Activated naive CD4-positive, alpha-beta T cell treated with anti-CD3 and anti-CD28 coated beads, Interleukin-2, amount 10 ng/mL, durations not matched to agents 7 days and 5 days (primary cell): ENCODE measurements at regions not wholly inside any gene's neighbourhood (a gene's known extent, or its start where the extent isn't known, plus 50 kb on each side); places are given as distances from the start of the nearest gene placed in this dataset.

Source experiments
- CTCF ChIA-PET: fragments of 350-600 bp; sonication (Branson Sonifier 250); formaldehyde crosslinking; loops from one replicate; lab custom pipeline; 2021; ENCODE audit warnings: antibody characterized with exemption; lab: Charles Lee
- DNase-seq: peaks from one replicate; pipeline ENCODE4 v3.0.0-alpha.2; 2020
- H3K27ac Mint-ChIP-seq: one replicate; pipeline ENCODE4 v1.8.0; 2021; ENCODE audit warnings: mild to moderate bottlenecking, moderate library complexity, mixed read lengths
- H3K27me3 Mint-ChIP-seq: one replicate; pipeline ENCODE4 v1.8.0; 2021; ENCODE audit warnings: mild to moderate bottlenecking, mixed read lengths
- H3K36me3 Mint-ChIP-seq: one replicate; pipeline ENCODE4 v1.8.0; 2021; ENCODE audit warnings: mixed read lengths
- H3K4me1 Mint-ChIP-seq: one replicate; pipeline ENCODE4 v1.8.0; 2021; ENCODE audit warnings: mixed read lengths
- H3K4me3 Mint-ChIP-seq: one replicate; pipeline ENCODE4 v1.8.0; 2021; ENCODE audit warnings: mild to moderate bottlenecking, moderate library complexity, mixed read lengths
- H3K9me3 Mint-ChIP-seq: one replicate; pipeline ENCODE4 v1.8.0; 2021; ENCODE audit warnings: mixed read lengths

DNA sequence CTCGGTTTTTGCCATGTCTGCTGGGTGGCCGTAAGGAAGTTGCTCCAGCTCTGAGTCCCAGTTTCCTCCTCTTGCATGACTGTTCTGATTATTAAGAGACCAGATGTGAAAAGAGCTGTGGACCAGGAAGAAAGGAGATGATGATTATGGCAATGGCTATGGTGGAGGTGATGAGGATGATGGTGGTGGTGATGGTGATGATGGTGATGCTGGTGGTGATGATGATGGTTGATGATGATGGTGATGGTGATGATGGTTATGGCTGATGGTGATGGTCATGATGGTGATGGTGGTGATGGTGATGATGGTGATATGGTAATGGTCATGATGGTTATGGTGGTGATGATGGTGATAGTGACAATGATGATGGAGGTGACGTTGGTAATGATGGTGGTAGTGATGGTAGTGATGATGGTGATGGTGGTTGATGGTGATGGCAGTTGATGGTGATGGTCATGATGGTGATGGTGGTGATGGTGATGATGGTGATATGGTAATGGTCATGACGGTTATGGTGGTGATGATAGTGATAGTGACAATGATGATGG lies 107.8 kb upstream of the NKX1-1 start:
- Mint-ChIP-seq H3K27me3 (peaks cover 14% of the 10 kb centered on the region), H3K27ac (no peak overlapping the region), H3K4me1 (no peaks in the 10 kb centered on the region), H3K9me3 (no peaks in the 10 kb centered on the region), H3K36me3 (no peaks in the 10 kb centered on the region), H3K4me3 (no peak overlapping the region)
- DNase-seq, result no peak
- CTCF ChIA-PET, result interaction anchor here (1.0 to 1.3 kb wide), 3 partner anchors 26 to 383 kb away, joined by 3 to 6 read pairs (median 3); no protein-coding TSS in a partner anchor

DNA sequence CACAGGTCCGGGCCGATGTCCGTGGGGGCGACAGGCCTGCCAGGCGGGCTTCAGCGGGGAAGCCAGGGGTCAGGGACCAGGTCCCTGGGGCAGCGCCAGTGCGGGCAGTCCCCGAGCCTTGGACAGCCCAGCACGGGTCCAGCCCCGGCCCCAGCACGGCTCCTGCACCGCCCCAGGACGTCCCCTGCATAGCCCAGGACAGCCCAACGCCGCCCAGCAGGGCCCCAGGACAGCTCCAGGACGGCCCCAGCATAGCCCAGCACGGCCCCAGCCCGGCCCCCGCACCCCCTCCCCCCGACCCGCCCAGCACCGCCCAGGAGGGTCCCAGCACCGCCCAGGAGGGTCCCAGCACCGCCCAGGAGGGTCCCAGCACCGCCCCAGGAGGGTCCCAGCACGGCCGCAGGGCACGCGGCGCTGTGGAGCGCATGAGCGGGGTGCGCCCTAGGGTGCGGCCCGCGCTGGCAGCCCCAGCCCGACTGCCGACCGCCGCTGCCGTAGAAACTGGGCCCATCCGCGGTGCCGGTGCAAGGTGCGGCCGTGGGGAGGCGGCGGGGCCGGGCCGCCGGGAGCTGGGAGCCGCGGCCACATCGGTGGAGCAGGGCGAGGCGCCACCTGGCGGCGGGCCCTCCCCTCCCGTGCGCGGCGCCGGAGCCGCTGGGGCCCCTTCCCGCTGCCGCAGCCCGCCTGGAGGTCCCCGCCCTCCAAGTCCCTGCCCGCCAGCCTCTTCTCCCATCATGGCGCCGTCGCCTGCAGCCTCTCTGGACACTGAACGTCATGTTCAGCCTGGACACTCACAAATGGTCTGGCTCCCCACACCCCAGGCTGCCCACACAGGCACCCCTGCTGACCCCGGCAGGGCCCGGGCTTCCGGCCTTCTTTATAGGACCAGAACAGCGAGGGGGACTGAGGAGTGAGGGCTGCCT lies 106.8 kb upstream of the NKX1-1 start:
- no peak overlapping the region for H3K4me3 Mint-ChIP-seq
- CTCF ChIA-PET, result interaction anchor here (0.8 to 1.3 kb wide), 5 partner anchors 25 to 770 kb away, joined by 3 to 6 read pairs (median 3); no protein-coding TSS in a partner anchor

DNA sequence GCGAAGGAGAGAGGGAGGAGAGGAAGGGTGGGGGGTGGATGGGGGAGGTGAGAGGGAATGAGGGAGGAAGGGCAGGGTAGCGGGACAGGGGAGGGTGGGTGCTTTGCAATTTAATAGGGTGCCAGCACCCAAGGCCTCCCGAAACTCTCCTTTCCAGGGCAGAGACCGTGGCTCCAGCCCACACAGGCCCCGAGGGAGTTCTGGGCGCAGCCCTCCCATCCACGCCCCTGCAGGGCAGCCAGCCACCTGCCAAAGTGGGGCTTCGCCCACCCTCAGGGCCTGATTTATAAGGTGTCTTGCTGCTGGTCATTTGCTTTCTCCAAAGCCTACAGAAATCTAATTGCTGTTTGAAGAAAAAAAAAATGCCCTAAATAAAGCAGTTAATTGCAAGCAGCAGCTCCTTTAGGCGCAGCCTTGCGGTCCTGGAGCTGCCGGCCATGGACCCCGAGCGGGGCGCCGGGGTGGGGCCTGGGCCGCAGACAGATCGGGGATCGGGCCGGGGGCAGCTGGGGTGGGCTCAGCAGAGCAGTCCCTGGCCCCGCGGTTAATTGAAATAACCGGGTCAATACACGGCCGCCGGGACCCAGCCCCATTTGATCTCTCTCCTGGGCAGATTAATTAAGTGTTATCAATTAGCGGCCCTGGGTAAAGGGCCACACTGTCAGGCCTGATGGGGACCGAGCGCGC lies 106.0 kb upstream of the NKX1-1 start:
- Mint-ChIP-seq H3K27me3 (peaks cover 17% of the 10 kb centered on the region), H3K27ac (no peak overlapping the region), H3K9me3 (no peaks in the 10 kb centered on the region), H3K4me3 (no peak overlapping the region), H3K36me3 (no peaks in the 10 kb centered on the region), H3K4me1 (no peaks in the 10 kb centered on the region)
- CTCF ChIA-PET, result interaction anchor here (1.3 kb wide), 1 partner anchor 770 kb away, joined by 3 read pairs; no protein-coding TSS in a partner anchor
- DNase-seq, result no peak

More for the DNA sequence above, 106.8 kb upstream of the NKX1-1 start:
- Mint-ChIP-seq H3K27me3 (peaks cover 16% of the 10 kb centered on the region), H3K9me3 (no peaks in the 10 kb centered on the region), H3K4me1 (no peaks in the 10 kb centered on the region), H3K36me3 (no peaks in the 10 kb centered on the region), H3K27ac (no peak overlapping the region)
- peak; percentile 45 for DNase-seq

DNA sequence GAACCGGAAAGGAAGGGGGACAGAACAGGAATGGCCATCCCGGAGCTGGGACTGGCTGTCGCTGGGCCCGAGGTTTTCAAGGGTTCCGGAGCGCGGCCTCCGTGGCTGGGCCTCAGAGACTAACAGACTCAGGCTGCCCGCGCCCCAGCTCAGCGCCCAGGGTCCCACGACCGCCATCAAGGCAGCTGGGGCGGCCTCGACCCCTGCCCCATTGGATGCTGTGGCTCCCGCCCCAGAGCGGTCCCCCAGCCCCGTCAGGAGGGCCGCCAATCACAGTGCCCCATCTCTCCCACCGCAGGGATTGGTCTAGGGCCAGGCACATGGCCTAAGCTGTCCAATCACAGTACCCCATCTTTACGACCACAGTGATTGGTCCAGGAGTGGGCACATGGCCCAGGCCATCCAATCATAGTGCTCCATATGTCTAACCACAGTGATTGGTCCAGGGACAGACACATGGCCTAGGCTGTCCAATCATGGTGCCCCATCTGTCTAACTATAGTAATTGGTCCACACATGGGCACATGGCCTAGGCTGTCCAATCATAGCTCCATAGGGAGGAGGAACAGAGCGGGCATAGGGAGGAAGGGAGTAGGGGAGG lies 105.3 kb upstream of the NKX1-1 start:
- no peak overlapping the region for H3K4me3 Mint-ChIP-seq
- no peaks in the 10 kb centered on the region for H3K9me3 Mint-ChIP-seq
- H3K27me3 Mint-ChIP-seq, result peaks cover 15% of the 10 kb centered on the region
- no peaks in the 10 kb centered on the region for H3K4me1 Mint-ChIP-seq
- no peak for DNase-seq
- no peaks in the 10 kb centered on the region for H3K36me3 Mint-ChIP-seq
- no peak overlapping the region for H3K27ac Mint-ChIP-seq
- CTCF ChIA-PET, result no interaction called here

DNA sequence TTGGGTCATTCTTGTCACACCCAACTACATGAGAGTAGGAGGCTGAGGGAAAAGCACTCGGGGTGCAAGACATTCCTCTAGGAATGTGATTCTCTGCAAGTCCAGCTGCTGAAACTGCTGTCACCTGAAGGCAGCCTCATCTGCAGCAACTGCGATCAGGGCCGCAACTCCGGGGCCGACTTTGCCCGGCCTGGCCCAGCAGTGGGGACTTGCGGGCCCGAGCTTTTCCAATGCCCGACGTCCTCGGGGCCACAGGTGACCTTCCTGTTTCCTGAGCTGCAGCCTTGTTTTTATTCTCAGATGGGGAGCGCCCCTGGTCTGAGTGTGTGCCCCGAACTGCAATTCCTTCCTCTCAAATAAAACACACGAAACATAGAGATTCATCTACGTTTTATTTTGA lies 104.7 kb upstream of the NKX1-1 start:
- CTCF ChIA-PET, result no interaction called here
- H3K4me1 Mint-ChIP-seq, result no peaks in the 10 kb centered on the region
- no peak overlapping the region for H3K4me3 Mint-ChIP-seq

DNA sequence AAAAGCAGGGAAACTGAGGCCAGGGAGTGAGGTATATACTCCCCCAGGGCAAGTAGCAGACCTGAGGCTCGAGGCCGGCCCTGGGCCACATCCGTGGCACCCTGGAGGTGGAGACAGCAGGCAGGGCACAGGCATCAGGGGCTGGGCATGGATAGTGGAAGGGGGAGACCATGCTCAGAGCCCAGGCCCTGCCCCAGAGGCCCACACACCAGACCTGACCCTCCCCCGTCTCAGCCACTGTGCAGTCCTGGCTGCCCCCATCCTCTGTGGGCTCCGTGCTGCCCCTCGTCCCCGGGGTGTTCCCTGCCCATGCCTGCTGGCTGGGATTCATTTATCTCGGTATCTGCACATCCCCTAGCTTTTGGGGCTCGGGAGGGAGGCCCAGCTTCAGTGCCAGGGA lies 103.1 kb upstream of the NKX1-1 start:
- Mint-ChIP-seq H3K27me3 (peaks cover 15% of the 10 kb centered on the region), H3K36me3 (no peaks in the 10 kb centered on the region), H3K4me3 (no peak overlapping the region), H3K9me3 (no peaks in the 10 kb centered on the region), H3K4me1 (no peaks in the 10 kb centered on the region), H3K27ac (no peak overlapping the region)
- CTCF ChIA-PET, result no interaction called here
- DNase-seq, result peak; percentile 5

More for the DNA sequence above, 104.7 kb upstream of the NKX1-1 start:
- Mint-ChIP-seq H3K27me3 (peaks cover 15% of the 10 kb centered on the region), H3K36me3 (no peaks in the 10 kb centered on the region), H3K9me3 (no peaks in the 10 kb centered on the region), H3K27ac (no peak overlapping the region)
- no peak for DNase-seq

DNA sequence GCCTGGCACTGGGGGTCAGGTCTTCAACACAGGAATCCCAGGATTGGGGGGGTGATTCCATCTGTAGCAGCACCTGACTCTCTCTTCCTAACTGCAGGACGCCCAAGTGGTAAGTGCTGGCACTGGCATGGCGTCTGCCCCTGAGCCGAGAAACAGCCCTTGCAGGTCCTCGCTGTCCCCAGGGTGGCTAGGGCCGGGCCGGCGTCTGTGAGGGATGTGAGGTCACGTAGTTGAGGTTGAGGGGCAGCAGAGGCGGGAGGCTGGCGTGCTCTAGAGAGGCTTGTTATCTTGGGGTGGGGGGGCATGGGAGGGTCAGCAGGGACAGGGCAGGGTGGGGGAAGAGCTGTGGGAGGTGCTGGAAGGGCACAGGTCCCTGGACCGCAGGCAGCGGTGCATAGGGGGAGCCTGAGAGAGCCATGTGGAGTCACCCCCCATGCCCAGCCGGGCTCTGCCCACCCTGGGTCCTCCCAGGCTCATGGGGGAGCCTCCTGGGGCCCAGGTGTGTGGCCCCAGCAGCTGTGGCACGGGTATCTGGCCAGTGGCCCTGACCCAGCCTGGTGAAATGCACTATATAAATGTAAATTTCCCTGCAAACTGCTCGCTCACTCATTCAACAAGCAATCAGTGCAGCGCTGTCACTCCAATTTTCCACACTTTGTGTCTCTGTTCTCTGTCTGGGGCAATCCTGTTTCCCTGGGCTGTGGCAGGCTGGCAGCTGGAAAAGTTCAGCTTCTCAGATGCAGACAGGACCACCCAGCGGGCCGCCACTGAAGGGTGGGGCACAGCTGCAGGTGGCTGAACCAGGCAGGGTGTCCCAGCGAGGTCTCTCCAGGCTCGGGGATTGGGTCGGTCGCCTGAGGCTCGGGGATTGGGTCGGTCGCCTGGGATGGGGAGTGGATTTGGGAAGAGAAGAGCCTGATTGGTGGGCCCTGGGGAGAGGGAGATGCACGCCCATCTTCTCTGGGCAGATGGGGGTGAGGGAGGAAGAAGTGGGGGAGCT lies 102.2 kb upstream of the NKX1-1 start:
- Mint-ChIP-seq H3K36me3 (no peaks in the 10 kb centered on the region), H3K27ac (no peak overlapping the region), H3K9me3 (no peaks in the 10 kb centered on the region), H3K27me3 (peaks cover 14% of the 10 kb centered on the region), H3K4me3 (no peak overlapping the region), H3K4me1 (no peaks in the 10 kb centered on the region)
- CTCF ChIA-PET, result no interaction called here
- peak; percentile 14 for DNase-seq

DNA sequence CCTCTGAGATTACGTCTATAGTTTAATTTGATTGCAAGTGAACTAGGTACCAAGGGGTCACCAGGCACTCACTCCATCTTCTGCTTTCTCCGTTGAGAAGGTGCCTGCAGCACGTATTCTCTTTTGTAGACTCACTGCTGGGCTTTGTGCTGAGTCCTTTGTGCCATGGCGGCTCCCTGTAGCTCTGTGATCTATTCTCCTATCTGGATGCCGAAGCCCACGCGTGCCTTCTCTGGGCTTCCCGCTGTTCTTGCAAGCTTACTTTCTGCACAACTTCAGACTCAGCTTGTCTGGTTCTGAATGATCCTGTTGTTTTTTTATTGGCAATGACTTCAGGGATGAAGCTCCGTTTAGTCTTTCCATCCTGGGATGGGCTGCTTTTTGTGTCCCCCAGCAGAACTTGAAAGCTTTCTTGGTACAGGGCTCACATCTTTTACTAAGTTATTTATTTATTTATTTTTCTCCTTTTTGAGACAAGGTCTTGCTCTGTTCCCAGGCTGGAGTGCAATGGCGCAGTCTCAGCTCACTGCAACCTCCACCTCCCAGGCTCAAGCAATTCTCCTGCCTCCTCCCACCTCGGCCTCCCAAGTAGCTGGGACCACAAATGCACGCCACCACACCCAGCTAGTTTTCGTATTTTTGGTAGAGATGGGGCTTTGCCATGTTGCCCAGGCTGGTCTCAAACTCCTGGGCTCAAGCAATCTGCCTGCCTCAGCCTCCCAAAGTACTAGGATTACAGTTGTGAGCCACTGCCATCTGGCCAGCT lies 100.9 kb upstream of the NKX1-1 start:
- Mint-ChIP-seq H3K27me3 (peaks cover 11% of the 10 kb centered on the region), H3K27ac (no peak overlapping the region), H3K36me3 (no peaks in the 10 kb centered on the region), H3K9me3 (no peaks in the 10 kb centered on the region), H3K4me3 (no peak overlapping the region), H3K4me1 (no peaks in the 10 kb centered on the region)
- DNase-seq, result peak; percentile 5
- CTCF ChIA-PET, result no interaction called here

DNA sequence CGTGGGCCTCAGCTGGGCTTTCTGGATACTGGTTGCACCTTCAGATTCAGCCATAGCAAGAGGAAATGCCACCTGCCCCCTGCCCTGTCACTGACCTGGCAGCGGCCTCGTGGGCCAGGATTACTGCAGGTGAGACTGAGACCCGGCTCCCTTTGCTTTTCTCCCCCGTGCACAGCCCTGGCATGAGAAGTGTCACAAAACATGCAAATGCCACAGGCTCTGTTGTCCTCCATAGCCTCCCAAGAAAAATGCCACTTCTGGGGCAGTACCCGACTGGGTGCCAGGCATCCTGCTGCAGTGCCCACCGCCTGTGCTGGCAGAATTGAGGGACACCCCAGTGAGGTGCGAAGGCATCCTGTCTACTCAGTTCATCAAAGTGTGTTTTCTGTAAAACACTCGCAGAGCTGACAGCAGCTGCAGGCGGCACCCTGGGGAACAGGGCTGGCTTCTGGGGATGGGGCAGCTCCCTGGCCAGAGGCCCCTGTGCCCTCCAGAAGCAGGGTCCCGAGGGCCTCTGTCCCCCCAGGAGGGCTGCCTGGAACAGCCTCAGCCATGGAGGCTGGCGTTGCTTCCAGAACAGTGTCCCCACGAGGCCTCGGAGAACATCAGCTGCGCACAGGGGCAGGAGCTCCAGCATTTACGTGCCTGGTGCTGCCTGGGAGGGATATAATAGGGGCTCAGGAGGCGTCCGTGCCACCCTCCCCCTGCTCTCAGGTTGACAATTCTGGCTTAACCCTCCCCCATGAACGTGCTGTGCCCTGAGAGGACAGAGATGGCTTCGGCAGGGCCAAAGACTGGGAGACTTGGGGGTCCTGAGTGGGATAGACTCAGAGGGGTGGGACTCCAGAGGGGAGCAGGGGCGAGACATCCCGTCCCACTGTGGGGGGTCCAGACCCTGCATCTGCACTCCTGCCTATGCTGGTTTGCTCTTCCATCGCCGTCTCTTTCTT lies 99.5 kb upstream of the NKX1-1 start:
- Mint-ChIP-seq H3K4me3 (no peak overlapping the region), H3K9me3 (no peaks in the 10 kb centered on the region), H3K27ac (no peak overlapping the region), H3K4me1 (no peaks in the 10 kb centered on the region), H3K27me3 (peaks cover 11% of the 10 kb centered on the region), H3K36me3 (no peaks in the 10 kb centered on the region)
- CTCF ChIA-PET, result no interaction called here
- peak; percentile 16 for DNase-seq

DNA sequence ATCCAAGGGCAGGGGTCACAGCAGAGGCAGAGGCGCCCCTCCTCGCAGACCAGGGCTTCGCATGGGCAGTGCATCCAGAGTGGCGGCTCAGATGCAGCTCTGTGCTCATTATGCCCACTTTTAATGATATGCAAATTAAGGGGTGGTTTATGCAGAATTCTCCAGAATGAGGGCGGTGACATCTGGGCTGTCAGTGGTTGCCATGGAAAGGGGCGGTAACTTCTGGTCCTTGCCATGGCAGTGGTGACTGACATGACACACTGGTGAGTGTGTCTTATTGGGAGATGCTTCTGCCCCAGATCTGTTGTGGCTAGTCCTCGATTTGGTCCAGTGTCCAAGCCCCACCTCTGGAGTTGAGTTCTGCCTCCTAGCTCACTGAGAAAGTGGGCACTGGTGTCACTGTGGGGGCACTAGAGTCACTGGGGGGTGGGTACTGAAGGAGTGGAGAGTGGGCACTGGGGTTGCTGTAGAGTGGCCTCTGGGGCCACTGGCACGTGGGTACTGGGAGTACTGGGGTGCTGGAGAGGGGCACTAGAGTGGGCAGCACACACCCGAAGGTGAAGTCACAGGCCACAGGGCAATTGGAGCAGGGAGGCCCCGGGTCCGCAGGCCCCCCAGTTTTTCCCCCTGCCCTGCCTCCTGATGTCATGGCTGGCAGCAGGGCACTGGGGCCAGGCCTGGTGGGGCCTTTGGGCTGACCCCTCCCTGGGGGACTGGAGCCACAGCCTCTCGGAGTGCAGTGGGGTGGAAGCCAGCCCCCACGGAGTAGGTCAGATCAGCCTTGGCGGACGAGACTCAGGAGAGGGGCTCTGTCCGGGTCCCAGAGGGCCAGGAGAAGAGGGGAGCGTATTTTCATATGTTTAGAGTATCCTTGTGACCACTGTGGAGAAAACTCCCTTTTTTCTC lies 98.6 kb upstream of the NKX1-1 start:
- Mint-ChIP-seq H3K27ac (no peak overlapping the region), H3K4me1 (no peaks in the 10 kb centered on the region), H3K36me3 (no peaks in the 10 kb centered on the region), H3K27me3 (peaks cover 11% of the 10 kb centered on the region), H3K9me3 (no peaks in the 10 kb centered on the region), H3K4me3 (no peak overlapping the region)
- peak; percentile 11 for DNase-seq
- CTCF ChIA-PET, result no interaction called here
